ENCODE measurements at regions not wholly inside any gene's neighbourhood (a gene's known extent, or its start where the extent isn't known, plus 50 kb on each side); places are given as distances from the start of the nearest gene placed in this dataset.

DNA sequence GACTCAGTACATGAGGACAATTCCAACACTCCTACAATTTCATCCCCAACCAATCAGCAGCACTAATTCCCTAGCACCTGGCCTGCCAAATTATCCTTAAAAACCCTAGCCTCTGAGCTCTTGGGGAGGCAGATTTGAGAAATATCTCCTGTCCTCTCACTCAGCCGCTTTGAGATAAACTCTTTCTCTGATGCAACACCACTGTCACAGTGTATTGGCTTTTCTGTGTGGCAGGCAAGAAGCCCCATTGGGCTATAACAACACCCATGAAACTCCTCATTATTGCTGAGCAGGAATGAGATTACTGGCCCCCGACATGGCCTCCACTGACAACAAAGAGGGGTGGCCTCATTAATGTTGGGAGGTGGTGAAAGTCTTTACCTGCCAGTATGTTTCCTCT lies 515.5 kb downstream of the HACE1 start:
- 69 to 84% methylated on average over 2 of the region's 2 CpGs for WGBS, 2 donors
- no peaks in the 10 kb centered on the region for H3K4me1 ChIP-seq
- intact Hi-C loops (cut with DNase I), result no loop called here
- no peak for DNase-seq
- TF ChIP-seq, protein P1, sequence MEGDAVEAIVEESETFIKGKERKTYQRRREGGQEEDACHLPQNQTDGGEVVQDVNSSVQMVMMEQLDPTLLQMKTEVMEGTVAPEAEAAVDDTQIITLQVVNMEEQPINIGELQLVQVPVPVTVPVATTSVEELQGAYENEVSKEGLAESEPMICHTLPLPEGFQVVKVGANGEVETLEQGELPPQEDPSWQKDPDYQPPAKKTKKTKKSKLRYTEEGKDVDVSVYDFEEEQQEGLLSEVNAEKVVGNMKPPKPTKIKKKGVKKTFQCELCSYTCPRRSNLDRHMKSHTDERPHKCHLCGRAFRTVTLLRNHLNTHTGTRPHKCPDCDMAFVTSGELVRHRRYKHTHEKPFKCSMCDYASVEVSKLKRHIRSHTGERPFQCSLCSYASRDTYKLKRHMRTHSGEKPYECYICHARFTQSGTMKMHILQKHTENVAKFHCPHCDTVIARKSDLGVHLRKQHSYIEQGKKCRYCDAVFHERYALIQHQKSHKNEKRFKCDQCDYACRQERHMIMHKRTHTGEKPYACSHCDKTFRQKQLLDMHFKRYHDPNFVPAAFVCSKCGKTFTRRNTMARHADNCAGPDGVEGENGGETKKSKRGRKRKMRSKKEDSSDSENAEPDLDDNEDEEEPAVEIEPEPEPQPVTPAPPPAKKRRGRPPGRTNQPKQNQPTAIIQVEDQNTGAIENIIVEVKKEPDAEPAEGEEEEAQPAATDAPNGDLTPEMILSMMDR (IDR thresholded peaks at IDR 0.05), result no peak
- no peak for FAIRE-seq
- no peaks in the 10 kb centered on the region for H3K27me3 ChIP-seq
- ATAC-seq, result no peak
- no peaks in the 10 kb centered on the region for H3K36me3 ChIP-seq
- no peaks in the 10 kb centered on the region for H3K9me3 ChIP-seq
- no peak overlapping the region for H3K4me3 ChIP-seq
- H3K27ac ChIP-seq, result no peak overlapping the region

- Histone ChIP-seq H3K4me1 (no peaks in the 10 kb centered on the region), H3K27ac (no peak overlapping the region), H3K9me3 (no peaks in the 10 kb centered on the region), H3K27me3 (no peaks in the 10 kb centered on the region), H3K4me3 (no peak overlapping the region), H3K36me3 (no peaks in the 10 kb centered on the region)
- WGBS, 2 donors, result 43 to 48% methylated on average over 4 of the region's 4 CpGs
- TF ChIP-seq, protein P1 (IDR thresholded peaks at IDR 0.05), result no peak
- no peak for DNase-seq
- ATAC-seq, result no peak
- intact Hi-C loops (cut with DNase I), result no loop called here
- FAIRE-seq, result no peak
Observed at GRCh38 chr6:104332364-104332763, 527.4 kb downstream of the HACE1 start.

DNA sequence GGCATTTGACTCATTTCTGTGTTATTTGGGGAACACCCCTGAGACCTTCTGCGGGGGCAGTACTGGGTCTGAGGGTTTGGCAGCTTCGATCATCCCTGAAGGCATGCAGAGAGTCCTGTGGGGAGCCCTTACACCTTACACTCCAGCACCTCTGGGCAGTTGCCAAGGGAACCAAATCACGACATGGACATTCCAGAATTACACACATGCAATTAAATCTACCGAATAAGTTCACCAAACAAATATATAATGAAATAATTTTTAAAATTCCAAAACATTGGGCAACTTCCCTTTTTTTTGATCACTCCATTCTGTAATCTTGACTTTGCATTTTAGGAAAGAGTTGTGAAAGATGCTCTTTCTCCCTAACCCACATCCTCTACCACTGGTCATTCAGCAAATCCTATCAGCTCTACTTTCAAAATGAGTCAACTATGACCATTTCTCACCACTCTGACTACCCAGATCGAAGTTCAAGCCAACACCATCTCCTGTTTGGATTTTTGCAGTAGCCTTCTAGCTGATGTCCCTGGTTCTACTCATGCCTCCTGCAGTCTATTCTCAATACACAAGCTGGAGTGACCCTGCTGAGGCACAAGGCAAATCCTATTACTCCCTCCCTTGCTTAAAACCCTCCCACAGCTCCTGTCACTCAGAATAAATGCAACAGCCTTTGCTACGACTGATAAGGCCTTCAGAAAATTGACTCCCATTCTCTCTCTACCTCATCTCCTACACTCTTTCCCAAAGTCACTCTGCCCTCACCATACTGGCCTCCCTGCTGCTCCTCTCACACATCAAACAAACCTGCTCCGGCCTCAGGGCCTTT lies 533.3 kb downstream of the HACE1 start:
- no peak overlapping the region for H3K4me3 ChIP-seq
- TF ChIP-seq, protein P1 (IDR thresholded peaks at IDR 0.05), result no peak
- H3K4me1 ChIP-seq, result peaks cover 0 to 4% (median 0%) of the 10 kb centered on the region in 3 donors
- ATAC-seq (peak in 3 of 4 donors; percentile 12 to 79 (median 38)), DNase-seq (peak in 3 of 6 donors; percentile 8 to 15 (median 12)), FAIRE-seq (no peak)
- H3K9me3 ChIP-seq, result no peaks in the 10 kb centered on the region
- intact Hi-C loops (cut with DNase I), result no loop called here
- no peaks in the 10 kb centered on the region for H3K27me3 ChIP-seq
- no peaks in the 10 kb centered on the region for H3K36me3 ChIP-seq
- WGBS, 2 donors, result 45 to 53% methylated on average over 7 of the region's 7 CpGs
- no peak overlapping the region for H3K27ac ChIP-seq

GRCh38 chr6:104325341-104326172 lies 534.2 kb downstream of the HACE1 start:
- H3K4me1 ChIP-seq, result peaks cover 0 to 4% (median 0%) of the 10 kb centered on the region in 3 donors
- intact Hi-C loops (cut with DNase I), result no loop called here
- ATAC-seq (peak; percentile 46 to 72 (median 70)), DNase-seq (peak in 1 of 6 donors; percentile 37), FAIRE-seq (no peak)
- H3K9me3 ChIP-seq, result no peaks in the 10 kb centered on the region
- TF ChIP-seq, protein P1 (IDR thresholded peaks at IDR 0.05), result peak; percentile 38 to 57 (median 52)
- H3K36me3 ChIP-seq, result no peaks in the 10 kb centered on the region
- no peaks in the 10 kb centered on the region for H3K27me3 ChIP-seq
- H3K4me3 ChIP-seq, result no peak overlapping the region
- WGBS, 2 donors, result 4 to 5% methylated on average over 9 of the region's 9 CpGs
- H3K27ac ChIP-seq, result no peak overlapping the region

All from pancreas (tissue), 10 donors.